Posterior cingulate gyrus (tissue), 11 donors: ENCODE measurements at regions not wholly inside any gene's neighbourhood (a gene's known extent, or its start where the extent isn't known, plus 50 kb on each side); places are given as distances from the start of the nearest gene placed in this dataset.

Experiments
- DNase-seq, 10 donors: peaks; one replicate each; pipeline versions ENCODE4 v3.0.0 to v3.0.0-alpha.2; 2020 to 2021; ENCODE audit warnings: mixed read lengths in 3 of 10
- intact Hi-C: fragments of 100-400 bp; cut with DNase I; formaldehyde crosslinking; loops from one replicate; pipeline ENCODE4 v1.15.1; 2023

GRCh38 chr3:118000219-118000618 is 1034.4 kb downstream of the IGSF11 start:
- intact Hi-C loops = no loop called here
- DNase-seq = no peak

DNA sequence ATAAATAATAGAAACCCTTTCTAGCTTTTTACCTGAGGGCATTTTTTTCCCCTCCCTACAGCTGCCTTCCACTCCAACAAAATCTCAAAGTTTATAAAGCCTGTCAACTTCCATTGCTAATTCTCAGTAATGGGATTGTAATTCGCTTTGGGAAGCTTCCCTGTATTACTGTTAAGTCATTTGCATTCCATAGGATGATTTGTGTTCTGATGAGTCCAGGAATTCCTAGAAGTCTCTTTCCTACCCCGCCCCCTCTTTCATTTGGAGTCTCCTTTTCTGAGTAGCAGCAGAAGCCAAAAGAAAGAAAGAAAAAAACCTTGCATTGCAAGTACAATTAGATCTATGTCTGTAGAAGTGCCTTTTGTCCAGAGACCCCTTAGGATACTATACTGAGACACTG is 1033.3 kb downstream of the IGSF11 start:
- intact Hi-C loops = no loop called here
- DNase-seq = no peak

DNA sequence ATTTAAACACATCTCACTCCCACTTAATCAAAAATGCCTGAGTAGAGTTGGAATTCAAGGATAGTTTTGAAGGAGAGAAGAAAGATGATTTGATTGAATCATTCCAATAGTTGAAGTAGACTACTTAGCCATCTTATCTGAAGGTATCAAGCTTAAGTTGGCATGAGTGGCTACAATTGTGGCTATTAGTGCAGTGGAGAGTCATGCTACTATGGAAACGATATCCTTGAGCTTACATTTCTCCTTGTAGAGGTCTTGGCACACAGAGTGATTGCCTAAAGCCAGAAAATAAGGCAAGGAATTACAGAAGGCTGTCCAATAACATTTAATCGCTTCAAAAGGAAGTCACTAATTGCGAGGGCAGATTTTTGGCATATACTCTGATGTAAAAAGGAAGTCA is 1022.7 kb downstream of the IGSF11 start:
- intact Hi-C loops = no loop called here
- DNase-seq = no peak

DNA sequence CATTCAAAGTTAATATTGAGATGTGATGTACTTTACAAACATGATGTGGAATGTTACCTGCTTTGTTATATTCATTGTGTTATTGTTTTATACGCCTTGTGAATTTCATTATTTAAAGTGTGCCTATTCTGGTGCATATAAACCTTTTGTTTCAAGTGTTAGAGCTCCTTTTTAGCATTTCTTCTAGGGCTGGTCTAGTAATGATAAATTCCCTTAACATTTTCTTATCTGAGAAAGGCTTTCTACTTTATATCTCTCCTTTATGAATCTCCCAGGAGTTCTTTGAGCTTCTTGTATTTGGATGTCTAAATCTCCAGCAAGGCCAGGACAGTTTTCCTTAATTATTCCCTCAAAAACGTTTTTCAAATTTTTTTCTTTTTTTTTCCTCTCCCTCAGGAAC is 1005.6 kb downstream of the IGSF11 start:
- intact Hi-C loops = no loop called here

GRCh38 chr3:118036215-118036614 is 998.4 kb downstream of the IGSF11 start:
- no peak for DNase-seq
- intact Hi-C loops = no loop called here

More for the DNA sequence above, 1005.6 kb downstream of the IGSF11 start:
- DNase-seq = no peak

DNA sequence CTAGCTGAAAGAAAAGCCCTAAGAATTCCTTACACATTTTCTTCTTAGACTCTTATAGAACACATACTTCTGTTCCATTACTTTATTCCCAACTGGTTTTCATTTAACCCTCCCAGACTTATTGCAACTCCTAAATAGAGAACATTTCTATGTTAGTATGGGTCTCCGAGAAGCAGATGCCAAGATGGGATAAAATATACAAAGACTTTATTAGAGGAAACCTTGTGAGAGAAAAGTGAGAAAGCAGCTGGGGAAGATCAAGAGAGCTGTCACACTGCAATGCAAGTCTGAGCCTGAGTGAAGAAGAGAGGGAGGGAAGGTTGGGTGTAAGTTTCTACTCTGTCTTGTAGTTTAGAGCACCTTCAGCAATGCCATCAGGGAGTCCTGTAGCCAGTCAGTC is 979.3 kb downstream of the IGSF11 start:
- intact Hi-C loops = no loop called here
- DNase-seq = no peak

GRCh38 chr3:118057086-118057485 is 977.6 kb downstream of the IGSF11 start:
- intact Hi-C loops = no loop called here
- DNase-seq = no peak

DNA sequence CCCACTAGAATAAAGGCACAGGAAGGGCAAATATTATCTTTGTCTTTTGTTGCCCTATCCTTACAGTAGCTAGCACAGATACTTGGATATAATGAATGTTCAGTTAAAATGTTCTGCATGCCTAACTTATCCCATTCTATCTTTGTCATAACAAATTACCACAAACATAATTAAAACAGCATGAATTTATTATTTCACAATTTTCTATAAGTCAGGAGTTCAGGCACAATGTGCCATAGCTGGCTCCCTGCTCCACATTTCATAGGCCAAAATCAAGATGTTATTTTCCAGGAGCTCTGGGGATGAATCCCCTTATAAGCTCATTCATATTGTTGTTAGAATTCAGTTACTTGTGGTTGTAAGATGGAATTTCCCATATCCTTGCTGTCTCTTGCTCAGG is 975.5 kb downstream of the IGSF11 start:
- intact Hi-C loops = no loop called here
- no peak for DNase-seq

- intact Hi-C loops = no loop called here
- no peak for DNase-seq
Observed at GRCh38 chr3:118067439-118067838, 967.2 kb downstream of the IGSF11 start.

- intact Hi-C loops = no loop called here
- DNase-seq = no peak
Observed at GRCh38 chr3:118075873-118076272, 958.8 kb downstream of the IGSF11 start.

GRCh38 chr3:118077332-118077731 is 957.3 kb downstream of the IGSF11 start:
- no peak for DNase-seq
- intact Hi-C loops = no loop called here

- intact Hi-C loops = no loop called here
- no peak for DNase-seq
Observed at GRCh38 chr3:118080889-118081288, 953.8 kb downstream of the IGSF11 start.

- intact Hi-C loops = no loop called here
- DNase-seq = no peak
Observed at GRCh38 chr3:118088696-118089095, 946.0 kb downstream of the IGSF11 start.

DNA sequence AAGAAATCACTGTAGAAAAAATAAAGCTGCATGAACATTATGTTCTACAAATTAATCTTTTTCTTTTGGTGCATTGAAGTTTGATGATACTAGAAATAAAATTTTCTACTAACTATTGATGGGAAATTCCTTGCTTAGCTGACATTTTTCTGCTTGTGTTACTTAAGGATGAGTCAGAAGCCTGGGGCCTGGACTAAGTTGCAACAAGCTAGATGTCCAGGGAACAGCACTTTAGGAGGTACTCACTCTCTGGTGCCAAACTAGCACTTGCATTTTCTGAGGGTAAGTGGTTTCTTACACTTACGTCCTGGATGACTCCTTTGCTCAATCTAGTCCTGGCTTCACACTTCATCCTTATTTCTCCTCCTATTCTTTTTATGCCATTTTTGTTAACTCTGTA is 945.1 kb downstream of the IGSF11 start:
- no peak for DNase-seq
- intact Hi-C loops = no loop called here

DNA sequence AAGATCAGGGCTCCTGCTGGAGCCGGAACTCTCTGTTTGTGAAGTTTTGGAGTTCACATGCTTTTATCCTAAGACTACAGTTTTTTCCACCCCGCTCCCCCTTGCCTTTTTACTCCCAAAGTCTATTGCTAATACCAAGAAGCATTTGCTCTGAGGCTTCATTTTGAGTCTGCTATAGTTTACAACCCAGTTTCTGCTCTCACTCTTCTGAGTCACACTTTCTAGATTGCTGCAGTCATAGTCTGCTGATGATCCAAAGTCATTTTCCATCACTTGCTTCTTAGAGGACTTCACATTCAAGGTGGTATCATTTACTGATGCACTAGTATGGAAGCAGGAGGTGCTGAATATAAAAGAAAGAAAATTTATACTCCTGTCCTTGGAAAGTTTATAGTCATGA is 937.4 kb downstream of the IGSF11 start:
- DNase-seq = no peak
- intact Hi-C loops = no loop called here

- intact Hi-C loops = no loop called here
- no peak for DNase-seq
Observed at GRCh38 chr3:118097660-118098059, 937.0 kb downstream of the IGSF11 start.

DNA sequence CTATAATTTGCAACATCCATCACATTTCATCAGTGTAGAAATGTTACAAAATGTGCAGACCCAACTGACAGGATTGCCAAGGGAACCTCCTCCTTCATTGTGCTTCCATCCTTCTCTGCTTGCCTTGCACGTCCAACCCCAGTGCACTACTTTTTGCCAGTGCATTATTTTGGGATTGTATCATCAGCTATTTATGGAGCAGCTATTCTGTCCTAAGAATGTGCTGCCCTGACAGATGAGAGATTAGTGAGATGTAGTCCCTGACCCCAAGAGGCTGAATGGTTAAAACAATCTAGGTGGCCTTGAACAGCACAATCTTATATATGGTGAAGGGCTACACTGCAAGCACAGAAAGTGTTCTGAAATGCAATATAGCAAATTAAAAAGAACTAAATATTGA is 935.8 kb downstream of the IGSF11 start:
- intact Hi-C loops = no loop called here
- DNase-seq = no peak

DNA sequence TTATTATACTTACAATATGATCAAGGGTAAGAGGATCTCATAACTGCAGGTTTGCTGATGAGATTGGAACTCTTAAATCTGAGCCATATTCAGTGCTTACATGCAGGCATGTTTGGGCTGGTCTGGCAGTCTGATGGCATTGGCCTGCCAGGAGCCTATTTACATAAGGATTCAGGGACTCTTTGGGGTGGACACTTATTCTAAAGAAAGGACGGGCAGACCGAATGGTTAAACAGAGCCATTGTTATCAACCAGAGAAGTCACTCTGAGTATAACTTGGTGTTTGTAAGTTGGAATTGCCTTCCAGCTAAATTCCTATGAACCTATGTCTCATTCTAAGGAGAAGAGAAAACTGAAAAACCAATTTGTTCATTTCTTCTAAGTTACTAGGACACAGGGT is 932.8 kb downstream of the IGSF11 start:
- DNase-seq = no peak
- intact Hi-C loops = no loop called here

DNA sequence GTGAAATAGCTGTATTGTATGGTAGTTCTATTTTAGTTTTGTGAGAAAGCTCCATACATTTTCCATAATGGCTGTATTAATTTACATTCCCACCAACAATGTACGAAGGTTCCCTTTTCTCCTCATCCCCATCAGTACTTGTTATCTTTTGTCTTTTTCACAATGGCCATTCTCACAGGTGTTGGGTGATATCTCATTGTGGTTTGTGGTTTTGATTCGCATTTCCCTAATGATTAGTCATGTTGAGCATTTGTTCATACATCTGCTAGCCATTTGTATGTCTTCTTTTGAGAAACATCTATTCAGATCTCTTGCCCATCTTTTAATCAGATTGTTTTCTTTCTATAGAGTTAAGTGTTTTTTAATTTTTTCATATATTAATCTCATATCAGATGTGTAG is 931.9 kb downstream of the IGSF11 start:
- intact Hi-C loops = no loop called here
- no peak for DNase-seq

DNA sequence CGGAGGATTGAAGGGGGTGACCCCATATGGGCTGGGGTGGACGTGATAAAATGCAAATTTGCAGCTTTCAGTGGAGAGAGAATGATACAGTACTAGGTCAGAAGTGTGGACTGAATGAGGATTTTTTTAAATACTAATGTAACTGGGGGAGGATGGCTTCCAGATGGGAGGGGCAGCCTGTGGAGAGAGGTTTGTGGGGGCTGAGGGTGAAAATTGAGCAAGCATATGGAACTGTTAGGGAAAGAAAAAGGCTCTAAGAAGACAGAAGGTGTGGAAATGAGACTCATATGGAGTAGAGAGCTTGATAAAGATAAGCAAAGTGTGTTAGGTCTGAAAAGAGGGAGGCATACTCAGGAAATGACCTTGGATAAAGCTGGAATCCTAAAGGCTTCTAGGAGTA is 926.4 kb downstream of the IGSF11 start:
- peak in 4 of 10 donors; percentile 21 to 76 (median 60) for DNase-seq
- intact Hi-C loops = no loop called here

DNA sequence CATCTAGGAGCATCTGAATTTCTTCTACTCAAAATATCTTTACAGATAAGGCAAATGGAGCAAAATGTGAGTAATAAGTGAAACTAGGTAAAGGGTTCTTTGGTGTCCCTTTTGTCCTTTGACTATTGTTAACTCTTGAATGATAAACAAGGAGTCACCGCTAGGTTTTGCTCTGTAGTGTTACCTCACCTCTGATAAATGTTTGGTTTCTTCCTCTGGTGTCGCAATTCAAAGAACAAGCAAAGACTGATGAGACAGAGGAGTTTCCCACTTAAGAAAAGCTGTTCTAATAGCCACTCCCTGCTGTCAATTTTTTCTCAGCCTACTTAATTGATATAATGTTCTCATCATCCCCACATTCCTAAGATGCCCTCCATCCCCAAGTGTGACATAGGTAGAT is 925.9 kb downstream of the IGSF11 start:
- DNase-seq = no peak
- intact Hi-C loops = no loop called here

GRCh38 chr3:118110211-118110610 is 924.4 kb downstream of the IGSF11 start:
- intact Hi-C loops = no loop called here
- no peak for DNase-seq

- no peak for DNase-seq
- intact Hi-C loops = no loop called here
Observed at GRCh38 chr3:118116991-118117390, 917.7 kb downstream of the IGSF11 start.

GRCh38 chr3:118126751-118127150 is 907.9 kb downstream of the IGSF11 start:
- no peak for DNase-seq
- intact Hi-C loops = no loop called here
